ENCODE measurements at regions not wholly inside any gene's neighbourhood (a gene's known extent, or its start where the extent isn't known, plus 50 kb on each side); places are given as distances from the start of the nearest gene placed in this dataset.

- in situ Hi-C loops (cut with HindIII; ENCODE audit: extremely low pct_ligation_motif_present, low pct_unique_long_range_greater_than_20kb): no loop called here
- FAIRE-seq: no peak
- ATAC-seq: no peak
- 9% methylated on average over 8 of the region's 8 CpGs for WGBS (ENCODE audit: low lambda C conversion rate)
- Histone ChIP-seq H3K36me3 (replicated peaks in 1 of 2; ENCODE audit: control insufficient read depth in 1 of 2, insufficient read depth in 2 of 2, low read length in 2 of 2) (no peaks in the 10 kb centered on the region), H3K27me3 (ENCODE audit: control insufficient read depth in 1 of 2, insufficient read depth in 2 of 2, low read length in 2 of 2) (peaks cover 0 to 11% of the 10 kb centered on the region in 2 experiments; a peak in 2 of 5 replicates), H3K4me3 (replicated peaks in 1 of 3; ENCODE audit: insufficient read depth in 1 of 3, low read depth in 2 of 3, low read length in 3 of 3) (no peak overlapping the region), H3K27ac (ENCODE audit: extremely low read length, insufficient read depth, low read length) (no peak overlapping the region), H3K4me1 (ENCODE audit: insufficient read depth, low read length) (no peaks in the 10 kb centered on the region), H4K20me1 (ENCODE audit: insufficient read depth, low read length) (no peaks in the 10 kb centered on the region), H3K9me3 (ENCODE audit: low read length) (no peaks in the 10 kb centered on the region), H3K4me2 (ENCODE audit: low read depth, low read length) (no peak overlapping the region), H3K79me2 (ENCODE audit: insufficient read depth, low read length) (no peaks in the 10 kb centered on the region), H2AFZ (ENCODE audit: low read length) (no peak overlapping the region), H3K9ac (ENCODE audit: insufficient read depth, low read depth, low read length) (no peak overlapping the region)
- BruUV-seq (replicated peaks): no TSS peak
- TF ChIP-seq RELA (CRISPR knock-in tag; IDR thresholded peaks at IDR 0.05): no peak
- no peak for TF ChIP-seq ZBTB49 (CRISPR knock-in tag; IDR thresholded peaks at IDR 0.05; ENCODE audit: borderline replicate concordance)
- no peak for TF ChIP-seq NFKB2 (CRISPR knock-in tag; IDR thresholded peaks at IDR 0.05; ENCODE audit: borderline replicate concordance)
- TF ChIP-seq FOXP4 (CRISPR knock-in tag; IDR thresholded peaks at IDR 0.05): no peak
- no peak for TF ChIP-seq CSRNP1 (CRISPR knock-in tag; IDR thresholded peaks at IDR 0.05)
- TF ChIP-seq IKZF5 (CRISPR knock-in tag; IDR thresholded peaks at IDR 0.05): no peak
- no peak for TF ChIP-seq ZNF207 (IDR thresholded peaks at IDR 0.05; ENCODE audit: borderline replicate concordance)
- TF ChIP-seq RERE (CRISPR knock-in tag; IDR thresholded peaks at IDR 0.05; ENCODE audit: low read depth): no peak
- TF ChIP-seq ZFYVE20 (CRISPR knock-in tag; IDR thresholded peaks at IDR 0.05; ENCODE audit: borderline replicate concordance, low read depth): no peak
- DNase-seq (ENCODE audit: low spot score): no peak
- POLR2A ChIA-PET: no interaction called here
- CTCF ChIA-PET (ENCODE audit: low intra/inter-chr PET ratio, low total read pairs): no interaction called here
- intact Hi-C loops (cut with micrococcal nuclease; ENCODE audit: unreplicated experiment): no loop called here
Measured at GRCh38 chr9:33703430-33704102, 91.8 kb upstream of the PRSS3 start.

Data from HepG2 (cell line).